NCI-H345 treated with DMSO at 0.1 percent for 48 hours (cell line): ENCODE measurements at regions not wholly inside any gene's neighbourhood (a gene's known extent, or its start where the extent isn't known, plus 50 kb on each side); places are given as distances from the start of the nearest gene placed in this dataset.
A peak's percentile ranks its signal among the peaks of the same experiment; 100 is the strongest.

Source experiments
- DNase-seq: peaks from one replicate; lab custom pipeline; 2025; ENCODE audit not compliant: unreplicated experiment; lab: John Stamatoyannopoulos, UW

GRCh38 chr1:38125837-38126520 is 79.4 kb upstream of the POU3F1 start:
- no peak for DNase-seq

DNA sequence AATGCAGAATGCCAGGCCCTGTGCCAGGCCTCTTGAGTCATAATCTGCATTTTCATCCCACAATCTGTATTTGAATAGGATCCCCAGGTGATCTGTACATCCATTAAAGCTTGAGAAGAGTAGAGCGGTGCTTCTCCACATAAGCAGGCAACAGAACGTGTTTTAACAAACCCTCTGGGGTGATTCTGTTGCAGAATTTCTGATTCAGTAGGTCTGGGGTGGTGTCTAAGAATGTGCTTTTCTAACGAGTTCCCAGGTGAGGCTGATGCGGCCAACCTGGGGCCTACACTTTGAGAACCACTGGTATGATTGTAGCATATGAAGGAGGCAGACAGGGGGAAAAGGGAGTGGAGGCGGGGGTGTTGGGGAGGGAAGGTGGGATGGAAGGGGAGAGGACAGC is 78.4 kb upstream of the POU3F1 start:
- DNase-seq: no peak

DNA sequence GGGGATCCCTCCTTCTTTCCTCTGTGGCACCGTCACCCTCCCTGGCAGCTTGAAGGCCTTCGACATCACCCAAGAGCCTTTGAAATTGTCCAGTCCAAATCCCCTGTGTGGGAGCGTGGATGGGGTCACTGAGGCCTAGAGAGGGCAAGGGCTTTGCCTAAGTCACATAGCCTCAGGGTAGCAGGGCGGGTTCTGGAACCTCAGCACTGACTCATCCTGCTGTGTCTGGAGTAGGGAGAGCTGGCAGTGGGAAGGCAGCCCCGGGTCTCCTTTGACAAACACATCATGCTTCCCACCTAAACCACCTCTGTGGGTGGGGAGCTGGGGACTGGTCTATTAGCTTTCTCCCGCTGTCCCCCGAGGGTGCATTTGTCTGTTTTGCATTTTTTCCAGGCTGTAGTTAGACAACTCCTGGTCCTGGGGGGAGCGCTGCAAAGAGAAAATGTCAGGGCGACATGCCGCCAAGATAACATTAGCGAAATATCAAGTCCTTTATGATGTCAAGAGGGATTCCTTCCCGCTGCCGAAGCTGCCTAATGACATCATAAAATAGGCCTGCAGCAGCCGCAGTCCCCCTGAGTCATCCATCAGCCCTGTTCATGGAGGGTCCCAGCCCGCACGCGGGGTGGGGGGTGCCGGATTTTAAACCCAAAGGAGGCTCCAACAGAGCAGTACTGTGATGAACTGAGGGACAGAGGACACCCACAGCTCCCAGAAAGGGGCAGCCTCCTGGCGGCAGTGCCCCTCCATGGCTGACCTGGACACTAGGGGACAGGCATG is 77.0 kb upstream of the POU3F1 start:
- DNase-seq: no peak

DNA sequence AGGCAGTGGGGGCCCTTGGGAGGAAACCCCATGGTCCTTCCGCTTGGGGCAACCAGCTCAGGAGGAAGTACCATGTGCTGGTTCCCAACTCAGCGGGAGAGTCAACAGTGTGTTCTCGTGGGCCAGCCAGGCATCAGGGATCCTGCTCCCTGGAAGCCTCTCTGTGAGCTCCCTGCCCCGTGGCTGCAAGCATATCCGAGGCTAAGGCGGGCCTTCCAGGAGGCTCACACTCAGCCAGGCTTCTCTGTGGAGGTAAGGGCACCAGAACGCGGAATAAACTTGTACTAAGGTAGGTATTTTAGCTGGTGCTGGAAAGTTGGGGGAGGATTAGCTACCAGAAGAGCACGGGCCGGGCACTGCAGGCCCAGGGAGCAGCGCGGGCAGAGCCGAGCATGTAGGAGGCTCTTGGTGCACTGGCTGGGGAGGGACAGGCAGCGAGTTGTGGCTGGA is 74.7 kb upstream of the POU3F1 start:
- DNase-seq: no peak

DNA sequence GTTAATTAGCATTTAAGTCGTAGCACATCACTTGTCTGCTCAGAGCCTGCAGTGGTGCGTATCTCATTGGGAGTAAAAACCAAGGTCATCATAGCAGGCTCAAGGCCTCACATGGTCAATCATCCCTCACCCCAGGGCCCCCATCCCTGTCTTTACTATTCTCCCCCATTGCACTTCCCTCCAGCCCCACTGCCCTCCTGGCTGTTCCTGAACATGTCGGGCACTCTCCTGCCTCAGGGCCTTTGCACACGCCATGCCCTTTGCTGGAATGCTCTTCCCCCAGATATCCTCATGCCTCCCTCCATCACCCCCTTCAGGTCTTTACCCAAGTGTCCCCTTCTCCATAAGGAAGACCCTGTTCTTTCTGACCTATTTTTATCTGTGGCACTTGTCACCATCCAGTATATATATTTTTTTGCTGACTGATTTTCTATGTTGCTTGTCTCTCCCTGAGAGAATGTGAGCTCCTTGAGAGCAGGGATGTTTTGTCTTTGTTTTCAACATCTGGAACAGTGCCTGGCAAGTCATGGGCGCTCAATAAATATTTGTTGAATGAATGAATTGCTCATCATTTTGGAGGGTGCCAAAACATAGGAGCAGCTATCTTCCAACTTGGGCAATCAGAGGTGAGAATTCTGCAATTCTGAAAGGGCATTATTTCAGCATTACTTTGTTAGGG is 74.1 kb upstream of the POU3F1 start:
- DNase-seq: no peak

- DNase-seq: no peak
These were observed 72.4 kb upstream of the POU3F1 start for GRCh38 chr1:38118976-38119375.

GRCh38 chr1:38117444-38117887 is 70.9 kb upstream of the POU3F1 start:
- peak; percentile 5 for DNase-seq

- no peak for DNase-seq
These were observed 69.1 kb upstream of the POU3F1 start for GRCh38 chr1:38115682-38116202.

DNA sequence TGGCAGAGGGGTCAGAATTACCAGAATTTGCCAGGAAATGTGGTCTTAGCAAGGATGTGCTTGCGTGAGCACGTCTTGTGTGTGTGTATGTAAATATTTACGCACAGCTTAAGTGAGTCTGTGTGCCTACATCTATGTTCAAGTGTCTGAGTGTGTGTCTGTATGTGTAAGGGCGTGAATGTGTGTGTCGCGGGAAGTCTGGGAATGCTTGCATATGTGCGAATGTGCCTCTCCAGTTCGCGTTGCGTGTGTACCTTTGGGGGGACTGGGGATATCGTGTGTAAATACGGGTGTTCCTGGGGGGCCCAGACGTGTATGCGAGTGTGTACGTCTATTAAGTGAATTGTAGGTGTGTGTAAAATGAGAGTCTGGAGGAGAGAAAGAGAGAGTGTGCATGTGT is 68.6 kb upstream of the POU3F1 start:
- DNase-seq: no peak

DNA sequence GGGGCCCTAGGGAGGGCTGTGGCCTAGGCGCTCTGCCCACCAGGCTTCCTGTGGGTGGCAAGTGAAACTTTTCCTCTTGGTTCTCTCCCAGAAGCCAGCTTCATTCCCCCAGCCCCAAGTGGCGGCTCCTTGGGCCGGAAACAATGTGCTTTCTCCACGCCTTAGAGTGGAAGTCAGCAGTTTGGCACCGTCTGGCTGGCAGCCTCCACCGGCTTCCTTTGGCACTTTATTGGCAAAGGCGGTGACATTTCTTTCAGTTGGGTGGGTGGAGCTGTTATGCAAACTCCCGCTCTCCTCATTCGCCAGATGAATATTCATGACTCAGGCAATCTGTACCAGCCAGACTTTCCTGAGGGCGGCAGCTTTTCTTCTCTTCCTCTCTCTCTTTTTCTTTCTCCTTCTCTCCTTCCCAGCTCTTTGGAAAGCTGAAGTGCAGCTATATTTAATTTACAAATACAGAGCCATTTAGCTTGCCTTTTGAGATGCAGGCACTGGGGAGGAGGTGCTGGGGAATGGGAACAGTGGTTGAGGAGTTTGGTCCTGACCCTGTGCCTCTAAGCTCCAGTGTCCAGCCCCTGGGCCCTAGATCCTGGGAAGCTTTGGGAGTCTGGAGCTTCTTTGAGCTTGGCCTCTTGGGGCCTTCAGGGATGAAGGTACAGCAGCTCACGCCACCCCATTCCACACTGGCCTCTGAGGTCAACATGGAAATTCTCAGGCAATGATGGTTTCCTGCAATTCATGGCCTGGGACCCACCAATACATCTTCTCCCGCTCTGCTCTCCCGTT is 67.8 kb upstream of the POU3F1 start:
- no peak for DNase-seq

DNA sequence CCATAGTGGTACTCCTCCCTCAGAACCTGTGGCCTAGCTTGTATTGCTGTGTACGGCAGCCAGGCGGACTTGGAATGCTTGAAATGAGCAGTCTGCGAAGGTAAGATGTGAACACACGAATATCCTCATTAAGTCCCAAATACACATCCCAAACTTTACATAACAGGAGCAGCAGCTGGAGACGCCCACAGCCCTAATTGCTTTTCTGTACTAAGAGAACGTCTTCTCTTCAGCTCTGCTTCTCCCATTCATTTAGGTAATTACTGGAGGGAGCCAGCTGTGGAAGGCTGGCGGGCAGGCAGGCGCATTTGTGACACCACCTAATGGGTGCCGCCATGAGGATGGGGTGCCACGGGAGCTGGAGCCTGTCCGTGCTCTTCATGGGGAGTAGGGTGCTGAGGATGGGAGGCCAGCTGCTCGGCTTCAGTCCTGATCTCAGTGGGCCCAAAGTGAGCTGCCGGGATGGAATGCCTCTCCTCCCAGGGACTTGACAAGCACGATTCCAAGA is 66.6 kb upstream of the POU3F1 start:
- no peak for DNase-seq

DNA sequence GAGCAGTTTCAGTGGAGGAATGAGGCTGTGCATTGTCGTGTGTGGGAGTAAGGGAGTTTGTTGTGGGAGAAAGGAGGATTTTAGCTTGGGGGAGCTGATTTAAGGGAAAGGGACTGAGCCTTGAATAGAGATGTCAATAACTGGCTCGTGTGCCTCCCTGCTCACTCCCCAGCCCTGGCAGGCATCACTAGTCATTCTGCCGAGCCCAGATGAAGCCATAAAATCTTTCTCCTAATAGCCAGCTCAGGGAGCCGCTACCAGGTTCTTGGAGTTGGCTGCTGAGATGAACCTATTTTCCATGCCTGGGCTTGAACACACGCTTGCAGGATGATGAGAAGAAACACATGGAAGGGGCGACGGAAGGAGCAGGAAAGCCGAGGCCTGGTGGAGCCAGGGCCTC is 65.0 kb upstream of the POU3F1 start:
- DNase-seq: no peak

DNA sequence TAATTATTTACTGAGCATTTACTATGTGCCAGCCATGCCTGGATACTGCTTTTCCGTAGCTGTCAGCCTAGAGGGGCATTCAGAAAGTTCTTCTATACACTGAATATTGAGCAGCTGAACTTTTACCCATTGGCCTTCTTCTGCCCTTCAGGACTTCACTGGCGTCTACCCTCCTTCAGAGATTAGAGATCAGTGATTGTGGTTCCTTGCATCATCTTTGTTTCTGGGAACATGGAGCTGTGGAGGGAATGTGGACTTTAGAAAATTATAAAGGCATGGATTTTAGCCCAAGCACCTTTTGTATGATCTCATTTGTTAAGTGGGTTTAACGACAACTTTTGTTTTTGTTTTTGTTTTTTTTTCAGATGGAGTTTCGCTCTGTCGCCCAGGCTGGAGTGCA is 58.7 kb upstream of the POU3F1 start:
- no peak for DNase-seq

DNA sequence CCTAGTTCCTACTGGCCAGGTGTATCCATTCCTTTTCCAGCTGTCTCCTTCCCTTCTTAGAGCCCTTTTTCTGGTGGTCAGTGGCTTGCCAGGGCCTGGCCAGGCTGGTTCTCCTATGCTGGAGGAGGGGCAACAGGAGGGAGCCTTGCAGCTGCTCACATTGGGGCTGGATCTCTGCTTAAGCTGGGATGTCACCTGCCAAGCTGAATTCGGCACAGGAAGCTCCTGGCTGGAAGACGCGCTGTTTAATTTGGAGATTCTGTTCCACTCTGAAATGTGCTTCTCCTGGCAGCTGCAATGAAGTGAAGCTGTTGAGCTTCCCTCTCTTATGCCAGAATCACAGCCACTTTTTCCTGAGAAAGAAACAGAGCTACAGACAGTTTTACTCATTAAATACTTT is 56.0 kb upstream of the POU3F1 start:
- DNase-seq: no peak

GRCh38 chr1:38101037-38101785 is 54.6 kb upstream of the POU3F1 start:
- no peak for DNase-seq

DNA sequence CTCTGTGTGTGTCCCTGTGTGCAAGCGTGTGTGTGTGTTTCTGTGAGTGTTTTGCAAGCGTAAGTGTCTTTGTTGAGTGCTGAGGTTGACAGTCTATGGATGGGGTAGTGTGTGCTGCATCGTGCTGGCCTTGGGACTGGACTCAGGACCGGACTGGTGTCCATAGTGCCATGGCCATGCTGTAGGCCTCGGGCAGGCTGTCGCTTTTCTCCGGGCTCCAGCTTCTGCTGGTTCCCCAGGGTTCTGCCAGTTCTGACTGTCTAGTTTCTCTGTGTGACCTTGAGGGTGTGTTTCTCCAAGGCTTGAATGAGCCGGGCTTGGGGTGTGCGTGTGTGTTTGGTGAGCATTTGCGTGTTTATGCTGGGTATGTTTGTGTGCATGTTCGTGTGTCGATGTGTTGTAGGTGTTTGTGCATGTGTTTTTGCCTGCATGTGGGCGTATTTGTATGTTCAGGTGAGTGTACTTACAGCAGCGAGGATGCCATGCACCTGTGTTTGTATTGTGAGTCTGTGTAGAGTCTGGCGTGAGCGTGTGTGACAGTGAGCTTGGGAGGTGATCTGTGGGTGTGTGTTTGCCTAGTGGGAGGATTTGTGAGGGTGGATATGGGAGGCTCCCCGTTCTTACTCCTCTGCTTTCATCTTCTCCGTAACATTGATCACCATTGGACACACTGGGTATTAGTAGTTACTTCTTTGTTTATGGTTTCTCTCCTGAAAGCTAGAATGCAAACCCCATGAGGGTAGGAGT is 51.7 kb upstream of the POU3F1 start:
- no peak for DNase-seq

GRCh38 chr1:38097284-38097898 is 50.8 kb upstream of the POU3F1 start:
- peak; percentile 70 for DNase-seq
